Skeletal muscle tissue (tissue), 3 donors: ENCODE measurements at regions not wholly inside any gene's neighbourhood (a gene's known extent, or its start where the extent isn't known, plus 50 kb on each side); places are given as distances from the start of the nearest gene placed in this dataset.

Experiments used
- H3K27ac ChIP-seq: one replicate; pipeline ENCODE4 v1.7.0; 2013; ENCODE audit warnings: mild to moderate bottlenecking, low read depth, low read length, inconsistent platforms
- H3K27me3 ChIP-seq, 3 donors: one replicate each; pipeline ENCODE4 v1.7.0; 2013; ENCODE audit warnings: low read length in 3 of 3; ENCODE audit not compliant: control insufficient read depth in 3 of 3, insufficient read depth in 3 of 3
- H3K36me3 ChIP-seq, 3 donors: one replicate each; pipeline ENCODE4 v1.7.0; 2013; ENCODE audit warnings: low read length in 3 of 3; ENCODE audit not compliant: control insufficient read depth in 3 of 3, insufficient read depth in 3 of 3
- H3K4me1 ChIP-seq, 3 donors: one replicate each; pipeline ENCODE4 v1.7.0; 2013; ENCODE audit warnings: low read length in 3 of 3, mild to moderate bottlenecking in 3 of 3; ENCODE audit not compliant: control insufficient read depth in 3 of 3, insufficient read depth in 3 of 3
- H3K4me3 ChIP-seq, 3 donors: one replicate each; pipeline ENCODE4 v1.7.0; 2013; ENCODE audit warnings: low read length in 3 of 3
- H3K9ac ChIP-seq, 3 donors: one replicate each; pipeline ENCODE4 v1.7.0; 2013; ENCODE audit warnings: low read length in 3 of 3, mild to moderate bottlenecking in 3 of 3, moderate library complexity in 2 of 3, low read depth in 1 of 3
- H3K9me3 ChIP-seq, 3 donors: one replicate each; pipeline ENCODE4 v1.7.0; 2013; ENCODE audit warnings: low read length in 3 of 3; ENCODE audit not compliant: control insufficient read depth in 3 of 3
- donor health status: Osteomylitis.

DNA sequence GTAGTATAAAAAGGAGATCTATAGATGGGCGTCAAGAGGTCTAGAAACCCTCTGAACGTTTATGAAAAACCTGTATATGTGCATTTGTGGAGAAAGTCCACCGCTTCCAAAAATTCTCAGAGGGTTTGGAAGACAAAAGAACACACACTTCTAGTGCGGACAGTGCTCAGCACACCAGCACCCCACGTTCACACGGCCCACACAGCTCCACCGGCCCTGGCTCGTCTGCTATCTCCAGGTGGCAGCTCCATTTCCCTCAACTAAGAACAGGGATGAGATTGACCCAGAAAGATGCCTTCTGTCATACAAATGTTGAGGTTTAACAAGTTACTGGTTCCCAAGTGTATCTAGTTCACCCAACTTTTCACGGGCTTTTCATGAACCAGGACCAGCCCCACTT is 255.1 kb downstream of the NR2F1-AS1 start:
- Histone ChIP-seq H3K4me3 (no peak overlapping the region), H3K27ac (no peak overlapping the region), H3K36me3 (no peaks in the 10 kb centered on the region), H3K9me3 (no peaks in the 10 kb centered on the region), H3K9ac (no peak overlapping the region), H3K4me1 (no peaks in the 10 kb centered on the region), H3K27me3 (no peaks in the 10 kb centered on the region)

DNA sequence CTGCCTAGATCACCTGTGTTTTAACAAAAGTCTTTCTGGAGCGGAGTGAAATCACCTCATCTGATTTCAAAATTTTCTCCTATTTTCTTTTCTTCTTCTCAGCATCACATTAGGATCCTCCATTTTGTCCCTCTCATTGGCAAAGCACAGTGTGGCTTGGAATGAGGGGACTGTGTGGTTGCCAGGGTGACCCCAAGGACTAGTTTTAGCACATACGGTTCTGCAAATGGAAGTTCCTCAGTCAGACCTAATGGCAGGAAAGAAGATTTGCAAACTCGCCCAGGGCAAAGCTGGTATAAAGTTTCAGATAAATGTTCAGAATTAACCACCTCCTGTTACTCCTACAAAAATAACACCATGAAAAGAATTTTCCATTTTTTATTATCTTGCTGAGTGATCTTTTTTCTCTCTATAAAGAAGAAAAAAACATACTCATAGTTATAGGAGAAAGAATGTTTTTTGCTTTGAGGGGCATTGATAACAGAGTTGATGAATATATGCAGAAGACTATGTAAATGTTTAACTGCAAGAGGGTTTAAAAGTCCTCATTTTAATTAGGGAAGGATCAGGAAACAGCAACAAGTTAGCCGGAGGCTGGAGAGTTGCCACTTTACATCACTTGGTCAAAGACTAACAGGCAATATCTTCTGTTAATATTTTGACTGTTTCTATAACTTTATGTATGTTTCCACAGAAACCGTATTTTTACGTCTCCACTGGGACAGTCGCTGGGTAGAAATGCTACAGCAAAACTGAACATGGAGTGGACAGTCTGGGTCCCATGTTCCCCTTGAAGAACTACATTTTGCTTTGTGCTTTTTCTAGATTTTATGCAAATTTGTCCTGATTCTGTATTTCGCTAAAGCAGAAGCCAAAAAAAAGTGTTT is 257.8 kb downstream of the NR2F1-AS1 start:
- Histone ChIP-seq H3K4me1 (no peaks in the 10 kb centered on the region), H3K9me3 (no peaks in the 10 kb centered on the region), H3K27ac (no peak overlapping the region), H3K36me3 (no peaks in the 10 kb centered on the region), H3K27me3 (no peaks in the 10 kb centered on the region), H3K9ac (no peak overlapping the region), H3K4me3 (no peak overlapping the region)

DNA sequence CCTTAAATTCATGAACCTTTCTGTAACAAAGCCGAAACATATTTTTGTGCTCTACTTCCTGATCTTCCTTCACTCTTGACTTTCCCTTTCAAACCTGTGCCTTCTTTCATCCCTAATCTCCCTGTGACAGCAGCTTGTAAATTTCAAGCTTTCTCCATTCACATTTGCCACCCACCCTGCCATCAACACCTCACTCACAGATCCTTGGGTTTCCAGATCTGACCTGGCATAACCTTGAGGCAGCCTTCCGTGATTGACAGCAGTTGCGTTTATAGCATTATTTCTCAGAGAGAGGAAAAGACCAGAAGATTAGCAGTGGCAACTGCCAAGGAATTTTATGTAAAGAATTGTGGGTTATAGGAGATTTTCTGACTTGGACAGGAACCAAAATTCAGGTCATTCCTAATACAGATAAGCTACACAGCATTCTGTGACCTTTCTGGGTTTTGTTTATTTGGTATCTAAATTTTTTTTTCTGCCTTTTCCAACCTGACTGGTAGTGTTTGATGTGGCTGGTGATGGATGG is 260.0 kb downstream of the NR2F1-AS1 start:
- Histone ChIP-seq H3K27ac (no peak overlapping the region), H3K27me3 (no peaks in the 10 kb centered on the region), H3K9ac (no peak overlapping the region), H3K36me3 (no peaks in the 10 kb centered on the region), H3K9me3 (no peaks in the 10 kb centered on the region), H3K4me3 (no peak overlapping the region), H3K4me1 (no peaks in the 10 kb centered on the region)

DNA sequence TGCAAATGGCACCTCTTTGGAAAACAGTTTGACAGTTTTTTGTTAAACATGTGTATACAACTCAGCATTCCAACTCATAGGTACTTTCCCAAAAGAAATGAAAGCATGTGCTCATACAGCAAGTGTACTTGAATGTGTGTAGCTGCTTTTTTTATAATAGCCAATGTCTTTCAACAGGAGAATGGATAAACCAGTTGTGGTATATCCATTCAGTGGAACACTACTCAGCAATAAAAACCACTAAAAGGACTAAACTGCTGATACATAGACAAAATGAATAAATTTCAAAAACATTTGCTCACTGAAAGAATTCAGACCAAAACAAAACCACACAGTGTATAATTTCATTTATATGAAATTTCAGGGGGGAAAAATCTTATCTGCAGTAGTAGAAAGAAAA is 267.3 kb downstream of the NR2F1-AS1 start:
- no peak overlapping the region for H3K27ac ChIP-seq
- no peak overlapping the region for H3K9ac ChIP-seq
- no peaks in the 10 kb centered on the region for H3K9me3 ChIP-seq
- no peak overlapping the region for H3K4me3 ChIP-seq
- no peaks in the 10 kb centered on the region for H3K36me3 ChIP-seq
- no peaks in the 10 kb centered on the region for H3K27me3 ChIP-seq
- H3K4me1 ChIP-seq, result no peaks in the 10 kb centered on the region

DNA sequence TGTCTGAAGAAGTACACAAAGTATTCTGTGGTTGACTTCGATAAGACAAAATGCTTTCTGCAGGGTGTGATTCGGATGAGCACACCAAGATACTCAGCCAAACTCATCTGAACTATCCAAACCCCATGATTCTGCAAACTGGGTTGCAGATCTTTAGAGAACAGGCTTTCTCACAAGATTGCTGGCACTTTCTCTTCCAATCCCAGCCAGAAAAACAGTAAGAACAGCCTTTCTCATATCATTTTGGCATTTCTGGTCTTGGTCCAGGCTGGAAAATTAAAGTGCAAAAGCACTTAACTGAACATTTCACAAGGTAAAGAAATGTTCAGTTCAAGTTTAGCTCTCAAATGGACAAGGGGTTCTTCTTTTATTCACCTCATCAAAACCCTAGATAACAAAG is 269.1 kb downstream of the NR2F1-AS1 start:
- H3K9ac ChIP-seq, result no peak overlapping the region
- H3K27ac ChIP-seq, result no peak overlapping the region
- no peak overlapping the region for H3K4me3 ChIP-seq
- H3K4me1 ChIP-seq, result no peaks in the 10 kb centered on the region
- no peaks in the 10 kb centered on the region for H3K36me3 ChIP-seq
- H3K9me3 ChIP-seq, result no peaks in the 10 kb centered on the region
- no peaks in the 10 kb centered on the region for H3K27me3 ChIP-seq

DNA sequence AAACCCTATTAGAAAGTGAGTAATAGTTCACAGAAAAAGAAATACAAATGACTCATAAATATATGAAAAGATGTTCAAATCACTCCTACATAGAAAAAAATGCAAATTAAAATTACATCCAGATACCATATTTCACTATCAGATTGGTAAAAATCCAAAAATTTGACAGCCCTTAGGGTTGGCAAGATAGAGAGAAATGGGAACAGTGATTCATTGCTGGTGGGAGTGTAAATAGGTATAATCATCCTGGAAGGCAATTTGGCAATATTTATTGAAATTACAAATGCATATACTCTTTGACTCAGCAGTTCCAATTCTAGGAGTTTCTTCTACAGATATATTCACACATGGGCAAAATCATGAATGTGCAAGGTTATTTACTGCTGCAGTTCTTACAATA is 273.5 kb downstream of the NR2F1-AS1 start:
- no peaks in the 10 kb centered on the region for H3K9me3 ChIP-seq
- no peaks in the 10 kb centered on the region for H3K4me1 ChIP-seq
- no peak overlapping the region for H3K27ac ChIP-seq
- no peaks in the 10 kb centered on the region for H3K27me3 ChIP-seq
- no peak overlapping the region for H3K9ac ChIP-seq
- no peak overlapping the region for H3K4me3 ChIP-seq
- H3K36me3 ChIP-seq, result no peaks in the 10 kb centered on the region

DNA sequence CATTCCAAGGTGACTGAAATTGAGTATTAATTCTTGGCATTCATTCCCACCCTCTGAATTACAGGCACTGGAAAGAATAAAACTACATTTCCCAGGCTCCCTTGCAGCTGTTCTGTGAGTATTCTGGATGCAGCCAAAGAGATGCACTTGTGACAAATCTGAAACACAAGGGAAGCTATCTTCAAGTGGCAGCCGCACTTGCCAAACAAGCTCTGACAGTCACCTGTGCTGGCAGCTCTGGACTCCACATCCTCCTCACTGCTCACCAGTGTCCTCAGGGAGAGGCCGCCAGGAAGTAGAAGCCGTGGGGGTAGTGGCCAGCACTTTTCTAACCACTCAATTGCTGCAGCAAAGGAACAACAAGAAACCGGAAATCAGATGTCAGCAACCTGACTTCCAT is 275.0 kb downstream of the NR2F1-AS1 start:
- Histone ChIP-seq H3K27ac (no peak overlapping the region), H3K36me3 (no peaks in the 10 kb centered on the region), H3K4me3 (no peak overlapping the region), H3K9ac (no peak overlapping the region), H3K4me1 (no peaks in the 10 kb centered on the region), H3K9me3 (no peaks in the 10 kb centered on the region), H3K27me3 (no peaks in the 10 kb centered on the region)

DNA sequence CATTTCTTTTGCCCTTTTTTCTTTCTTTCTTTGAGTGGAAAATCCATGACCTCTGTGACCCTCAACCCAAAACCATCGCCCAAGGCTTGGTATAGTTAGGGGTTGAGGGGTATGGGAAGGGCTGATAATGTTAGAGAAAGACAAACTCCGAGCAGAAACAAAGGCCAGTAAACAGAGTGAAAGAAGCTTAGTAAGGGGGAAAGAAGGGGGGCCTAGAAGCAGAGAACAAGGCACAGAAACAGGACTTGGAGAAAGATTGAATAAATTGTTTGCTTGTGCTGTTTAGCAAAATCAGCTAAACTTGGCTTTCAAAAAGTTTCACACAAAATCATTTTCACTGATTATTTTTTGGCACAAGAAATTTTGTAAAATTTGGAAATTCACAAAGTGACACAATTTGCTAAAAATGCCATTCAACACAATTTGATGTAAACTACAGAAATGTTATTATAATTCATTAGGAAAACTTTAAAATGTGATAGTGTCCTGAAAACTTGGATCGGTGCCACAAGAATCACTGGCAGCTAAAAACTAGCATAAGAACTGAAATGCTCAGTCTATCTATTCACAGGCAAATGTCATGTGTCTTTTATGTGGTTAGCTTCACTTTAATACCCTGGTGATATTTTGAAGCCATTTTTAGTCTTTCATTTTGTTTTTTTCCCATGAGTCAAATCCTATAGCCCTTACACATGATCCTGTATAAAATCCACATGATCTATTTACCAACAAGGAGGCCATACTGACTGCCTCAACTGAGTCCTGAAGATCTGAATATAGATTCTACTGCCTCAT is 276.4 kb downstream of the NR2F1-AS1 start:
- no peaks in the 10 kb centered on the region for H3K27me3 ChIP-seq
- H3K4me1 ChIP-seq, result no peaks in the 10 kb centered on the region
- H3K4me3 ChIP-seq, result no peak overlapping the region
- no peaks in the 10 kb centered on the region for H3K36me3 ChIP-seq
- no peak overlapping the region for H3K9ac ChIP-seq
- no peaks in the 10 kb centered on the region for H3K9me3 ChIP-seq
- H3K27ac ChIP-seq, result no peak overlapping the region

DNA sequence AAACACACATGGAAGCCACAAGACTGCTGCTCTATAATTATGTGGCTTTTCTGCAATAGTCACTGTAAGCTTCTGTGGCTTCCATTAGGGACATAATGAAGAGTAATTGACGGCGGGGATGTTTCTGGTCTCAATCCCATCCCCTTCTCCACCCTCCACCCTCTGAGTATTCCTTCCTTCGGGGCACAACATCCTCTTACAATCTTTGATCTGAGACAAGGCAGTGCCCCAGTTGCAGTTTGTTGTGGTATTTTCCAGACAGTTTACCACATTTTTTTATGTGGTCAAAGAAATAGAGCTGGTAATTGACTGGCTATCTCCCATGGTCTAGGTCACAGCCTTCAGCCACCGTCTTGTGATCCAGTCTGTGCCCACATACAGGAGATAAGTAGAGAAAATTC is 277.7 kb downstream of the NR2F1-AS1 start:
- Histone ChIP-seq H3K36me3 (no peaks in the 10 kb centered on the region), H3K9ac (no peak overlapping the region), H3K4me1 (no peaks in the 10 kb centered on the region), H3K9me3 (no peaks in the 10 kb centered on the region), H3K4me3 (no peak overlapping the region), H3K27me3 (no peaks in the 10 kb centered on the region), H3K27ac (no peak overlapping the region)

DNA sequence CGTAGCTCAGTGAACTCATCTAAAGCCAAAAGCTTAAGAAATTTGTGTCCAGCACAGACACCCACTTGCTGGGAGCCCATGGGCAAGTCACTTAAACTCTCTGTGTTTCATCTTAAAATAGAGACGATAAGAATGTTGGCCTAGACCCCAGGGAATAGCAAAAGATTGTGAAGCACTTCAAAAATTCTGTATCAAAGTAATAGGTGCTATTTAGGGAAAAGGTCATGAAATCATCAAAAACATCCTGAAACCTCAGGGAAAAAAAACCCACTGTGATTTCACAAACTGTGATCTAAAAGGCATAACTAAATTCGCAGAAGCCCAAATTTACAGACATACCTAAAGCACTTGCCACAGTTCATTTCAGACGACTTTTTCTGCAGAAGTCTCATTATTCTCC is 278.3 kb downstream of the NR2F1-AS1 start:
- Histone ChIP-seq H3K4me1 (no peaks in the 10 kb centered on the region), H3K27me3 (no peaks in the 10 kb centered on the region), H3K9ac (no peak overlapping the region), H3K36me3 (no peaks in the 10 kb centered on the region), H3K4me3 (no peak overlapping the region), H3K9me3 (no peaks in the 10 kb centered on the region), H3K27ac (no peak overlapping the region)
